ENCODE measurements at regions not wholly inside any gene's neighbourhood (a gene's known extent, or its start where the extent isn't known, plus 50 kb on each side); places are given as distances from the start of the nearest gene placed in this dataset.

DNA sequence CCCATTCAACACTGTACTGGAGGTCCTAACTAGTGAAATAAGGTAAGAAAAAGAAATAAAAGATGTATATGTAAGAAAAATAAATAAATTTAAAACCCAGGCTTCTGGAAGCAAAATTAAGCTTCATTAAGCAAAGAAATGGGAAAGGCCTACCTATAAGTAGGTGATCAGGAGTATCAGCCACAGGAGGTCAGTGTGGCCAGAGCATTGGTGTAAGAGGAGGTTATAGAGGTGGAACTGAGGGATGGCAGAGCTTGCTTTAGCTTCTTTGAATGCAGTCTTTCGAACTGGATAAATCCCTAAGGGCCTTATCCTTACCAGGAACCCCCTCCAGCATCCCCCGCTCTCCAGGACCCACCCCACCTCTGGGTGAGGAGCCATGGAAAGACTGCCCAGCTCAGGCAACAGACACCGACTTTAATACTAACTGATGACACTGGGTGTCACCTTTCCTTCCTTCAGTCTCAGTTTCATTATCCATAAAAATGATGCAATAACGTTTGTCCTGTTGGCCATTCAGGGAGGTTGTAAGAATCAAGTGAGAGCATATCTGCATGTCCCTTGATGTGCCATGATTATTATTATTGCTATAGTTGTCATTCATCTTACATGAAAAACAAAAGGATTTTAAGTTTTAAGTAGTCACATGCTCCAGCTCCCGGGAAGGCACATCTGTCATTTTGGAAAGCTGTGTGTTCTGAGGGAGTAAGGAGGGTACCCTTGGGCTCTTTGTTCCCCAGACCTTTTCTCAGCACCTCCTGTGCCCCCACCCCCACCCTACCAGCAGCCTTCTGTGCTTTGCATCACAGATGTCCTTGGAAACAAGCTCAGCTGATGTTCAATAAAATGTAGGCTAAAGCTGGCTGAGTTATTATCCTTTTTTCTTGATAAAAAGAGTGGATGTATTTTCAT lies 50.8 kb upstream of the CTNNA1 start:
- H3K4me1 ChIP-seq (ENCODE audit: control insufficient read depth in 1 of 2, insufficient read depth in 1 of 2, low read depth in 1 of 2, low read length in 1 of 2) = no peaks in the 10 kb centered on the region
- TF ChIP-seq, protein P1, sequence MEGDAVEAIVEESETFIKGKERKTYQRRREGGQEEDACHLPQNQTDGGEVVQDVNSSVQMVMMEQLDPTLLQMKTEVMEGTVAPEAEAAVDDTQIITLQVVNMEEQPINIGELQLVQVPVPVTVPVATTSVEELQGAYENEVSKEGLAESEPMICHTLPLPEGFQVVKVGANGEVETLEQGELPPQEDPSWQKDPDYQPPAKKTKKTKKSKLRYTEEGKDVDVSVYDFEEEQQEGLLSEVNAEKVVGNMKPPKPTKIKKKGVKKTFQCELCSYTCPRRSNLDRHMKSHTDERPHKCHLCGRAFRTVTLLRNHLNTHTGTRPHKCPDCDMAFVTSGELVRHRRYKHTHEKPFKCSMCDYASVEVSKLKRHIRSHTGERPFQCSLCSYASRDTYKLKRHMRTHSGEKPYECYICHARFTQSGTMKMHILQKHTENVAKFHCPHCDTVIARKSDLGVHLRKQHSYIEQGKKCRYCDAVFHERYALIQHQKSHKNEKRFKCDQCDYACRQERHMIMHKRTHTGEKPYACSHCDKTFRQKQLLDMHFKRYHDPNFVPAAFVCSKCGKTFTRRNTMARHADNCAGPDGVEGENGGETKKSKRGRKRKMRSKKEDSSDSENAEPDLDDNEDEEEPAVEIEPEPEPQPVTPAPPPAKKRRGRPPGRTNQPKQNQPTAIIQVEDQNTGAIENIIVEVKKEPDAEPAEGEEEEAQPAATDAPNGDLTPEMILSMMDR (IDR thresholded peaks at IDR 0.05) = no peak

DNA sequence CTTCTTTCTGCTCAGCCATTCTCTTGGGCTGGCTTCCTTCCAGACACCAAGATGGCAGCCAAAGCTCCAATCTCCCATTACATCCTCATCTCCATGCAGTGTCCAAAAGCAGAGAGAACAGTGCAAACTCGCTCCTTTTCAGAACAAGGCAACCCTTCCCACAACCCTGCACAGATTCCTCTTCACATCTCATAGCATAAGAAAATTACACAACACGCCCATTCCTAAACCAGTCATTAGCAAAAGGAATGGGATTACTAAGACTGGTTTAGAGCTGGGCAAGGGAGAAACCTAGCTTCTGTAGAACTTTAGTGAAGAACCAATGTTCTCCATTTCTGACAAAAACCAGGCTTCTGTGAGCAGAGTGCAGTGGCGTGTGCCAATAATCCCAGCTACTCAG lies 51.5 kb upstream of the CTNNA1 start:
- Histone ChIP-seq H3K4me1 (ENCODE audit: control insufficient read depth in 1 of 2, insufficient read depth in 1 of 2, low read depth in 1 of 2, low read length in 1 of 2) (no peaks in the 10 kb centered on the region), H3K27me3 (peaks cover 19% of the 10 kb centered on the region), H3K36me3 (no peaks in the 10 kb centered on the region), H3K4me3 (ENCODE audit: low read depth in 1 of 2, low read length in 1 of 2) (no peak overlapping the region), H3K9me3 (no peaks in the 10 kb centered on the region), H3K27ac (no peak overlapping the region)
- TF ChIP-seq, protein P1 (IDR thresholded peaks at IDR 0.05) = no peak

More for the DNA sequence above, 50.8 kb upstream of the CTNNA1 start:
- peaks cover 19% of the 10 kb centered on the region for H3K27me3 ChIP-seq
- no peaks in the 10 kb centered on the region for H3K9me3 ChIP-seq
- H3K36me3 ChIP-seq = no peaks in the 10 kb centered on the region
- H3K27ac ChIP-seq = no peak overlapping the region
- no peak overlapping the region for H3K4me3 ChIP-seq (ENCODE audit: low read depth in 1 of 2, low read length in 1 of 2)

DNA sequence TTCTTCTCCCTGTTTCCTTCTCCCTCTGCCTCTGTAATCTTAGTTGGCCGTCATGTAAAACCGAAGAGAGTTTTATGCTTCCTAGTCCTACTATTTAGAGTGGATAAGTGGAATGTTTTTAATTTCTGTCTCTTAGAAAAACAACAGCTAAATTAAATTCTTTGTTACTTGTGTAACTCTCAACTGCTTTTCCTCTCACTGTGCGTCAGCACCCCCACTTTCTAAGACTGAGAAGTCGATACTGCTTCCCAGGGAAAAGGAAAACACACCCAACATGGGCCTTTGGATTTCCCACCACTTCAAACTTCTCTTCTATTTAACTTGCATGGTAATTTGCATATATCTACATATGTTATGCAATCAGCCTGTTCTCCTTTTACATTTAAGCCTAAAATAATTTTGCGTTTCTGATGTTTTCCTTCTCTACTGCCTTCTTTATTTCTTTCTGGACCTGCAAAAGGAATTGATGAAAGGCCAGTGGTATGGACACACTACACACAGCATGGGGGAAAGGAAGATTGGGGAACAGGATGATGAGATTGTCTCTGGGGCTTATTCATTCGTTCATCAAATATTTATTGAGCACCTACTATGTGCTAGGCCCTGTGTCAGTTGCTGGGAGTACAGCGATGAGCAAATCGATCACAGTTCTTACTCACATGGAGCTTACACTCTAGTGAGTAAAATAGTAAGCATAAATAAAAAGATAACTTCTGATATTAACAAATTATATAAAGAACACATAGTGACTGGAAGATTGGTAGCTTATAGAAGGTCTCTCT lies 52.5 kb upstream of the CTNNA1 start:
- no peaks in the 10 kb centered on the region for H3K9me3 ChIP-seq
- TF ChIP-seq, protein P1 (IDR thresholded peaks at IDR 0.05) = no peak
- no peak overlapping the region for H3K4me3 ChIP-seq (ENCODE audit: low read depth in 1 of 2, low read length in 1 of 2)
- H3K27me3 ChIP-seq = peaks cover 15% of the 10 kb centered on the region
- no peaks in the 10 kb centered on the region for H3K4me1 ChIP-seq (ENCODE audit: control insufficient read depth in 1 of 2, insufficient read depth in 1 of 2, low read depth in 1 of 2, low read length in 1 of 2)
- no peak overlapping the region for H3K27ac ChIP-seq
- no peaks in the 10 kb centered on the region for H3K36me3 ChIP-seq

DNA sequence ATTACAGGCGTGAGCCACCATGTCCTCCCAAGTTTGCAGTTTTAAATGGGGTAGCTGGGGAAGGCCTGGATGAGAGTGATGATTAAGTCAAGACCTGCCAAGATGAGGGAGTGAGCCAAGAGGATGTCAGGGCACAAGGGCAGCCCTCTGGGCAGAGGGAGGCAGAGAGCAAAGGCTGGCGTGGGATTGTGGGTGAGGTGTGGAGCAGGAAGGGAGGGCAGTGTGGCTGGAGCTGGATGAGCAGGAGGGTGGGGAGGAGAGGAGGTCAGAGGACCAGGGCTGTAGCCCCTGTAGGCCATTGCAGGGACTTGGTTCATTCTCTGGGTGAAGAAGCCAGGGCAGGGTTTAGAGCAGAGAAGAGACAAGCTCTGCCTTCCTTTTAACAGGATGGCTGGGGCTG lies 53.7 kb upstream of the CTNNA1 start:
- H3K27ac ChIP-seq = no peak overlapping the region
- TF ChIP-seq, protein P1 (IDR thresholded peaks at IDR 0.05) = no peak
- no peaks in the 10 kb centered on the region for H3K9me3 ChIP-seq
- no peaks in the 10 kb centered on the region for H3K36me3 ChIP-seq
- no peak overlapping the region for H3K4me3 ChIP-seq (ENCODE audit: low read depth in 1 of 2, low read length in 1 of 2)
- no peaks in the 10 kb centered on the region for H3K4me1 ChIP-seq (ENCODE audit: control insufficient read depth in 1 of 2, insufficient read depth in 1 of 2, low read depth in 1 of 2, low read length in 1 of 2)
- H3K27me3 ChIP-seq = peaks cover 11% of the 10 kb centered on the region

DNA sequence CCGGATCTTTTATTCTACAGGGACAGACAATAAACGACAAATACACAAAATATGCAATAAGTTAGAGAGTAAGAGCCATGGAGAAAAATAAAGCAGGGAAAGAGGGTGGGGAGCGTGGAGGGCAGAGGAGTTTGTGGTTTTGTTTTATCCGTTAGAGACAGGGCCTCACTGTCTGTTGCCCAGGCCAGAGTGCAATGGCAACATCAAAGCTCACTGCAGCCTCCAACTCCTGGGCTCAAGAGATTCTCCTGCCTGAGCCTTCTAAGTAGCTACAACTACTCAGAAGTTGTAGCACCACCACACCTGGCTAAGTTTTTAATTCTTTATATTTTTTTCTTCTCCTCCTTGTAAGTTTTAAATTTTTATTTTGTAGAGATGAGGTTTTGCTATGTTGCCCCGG lies 54.5 kb upstream of the CTNNA1 start:
- Histone ChIP-seq H3K4me1 (ENCODE audit: control insufficient read depth in 1 of 2, insufficient read depth in 1 of 2, low read depth in 1 of 2, low read length in 1 of 2) (no peaks in the 10 kb centered on the region), H3K9me3 (no peaks in the 10 kb centered on the region), H3K4me3 (ENCODE audit: low read depth in 1 of 2, low read length in 1 of 2) (no peak overlapping the region), H3K36me3 (no peaks in the 10 kb centered on the region), H3K27ac (no peak overlapping the region), H3K27me3 (peaks cover 11% of the 10 kb centered on the region)
- TF ChIP-seq, protein P1 (IDR thresholded peaks at IDR 0.05) = no peak
